ENCODE measurements at regions not wholly inside any gene's neighbourhood (a gene's known extent, or its start where the extent isn't known, plus 50 kb on each side); places are given as distances from the start of the nearest gene placed in this dataset.

DNA sequence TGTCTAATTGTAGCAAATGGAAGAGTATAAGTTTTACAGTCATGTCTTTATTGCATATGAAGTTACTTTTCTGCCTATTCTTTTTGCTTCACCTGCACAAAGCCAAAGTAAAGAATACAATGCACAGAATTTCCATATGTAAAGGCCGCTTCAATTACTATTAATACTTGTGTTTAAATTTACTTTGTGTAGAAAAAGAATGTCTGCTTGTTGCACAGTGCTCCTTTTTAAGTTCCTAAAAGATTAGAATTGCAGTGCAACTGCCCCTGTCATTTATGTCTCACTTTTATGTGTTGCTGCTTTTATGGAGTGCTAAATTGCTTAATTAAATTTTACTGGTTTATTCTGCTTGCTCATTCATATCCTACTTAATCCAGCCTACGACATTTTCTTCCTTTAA is 830.5 kb downstream of the PDHA2 start (continued):
- TF ChIP-seq RELB (IDR thresholded peaks at IDR 0.05; ENCODE audit: low read depth) (no peak), E2F8 (IDR thresholded peaks at IDR 0.05; ENCODE audit: low read depth, partially characterized antibody) (no peak), STAT1 (conservative IDR thresholded peaks at IDR 0.05) (no peak)

GRCh38 chr4:96675416-96675815 is 835.5 kb downstream of the PDHA2 start:
- TF ChIP-seq YBX1 (IDR thresholded peaks at IDR 0.05) (no peak), CBX5 (IDR thresholded peaks at IDR 0.05; ENCODE audit: low read depth) (no peak), POLR2AphosphoS2 (IDR thresholded peaks at IDR 0.05; ENCODE audit: low read depth, low read length) (no peak), RCOR1 (conservative IDR thresholded peaks at IDR 0.05; ENCODE audit: low read depth, low read length) (no peak), SMAD5 (IDR thresholded peaks at IDR 0.05; ENCODE audit: low read depth) (no peak), TAF1 (IDR thresholded peaks at IDR 0.05; ENCODE audit: borderline replicate concordance, low read depth, low read length) (no peak), CHD2 (IDR thresholded peaks at IDR 0.05; ENCODE audit: borderline replicate concordance, low read depth, low read length) (no peak), ZBTB11 (CRISPR knock-in tag; IDR thresholded peaks at IDR 0.05) (no peak), ZNF622 (IDR thresholded peaks at IDR 0.05) (no peak)
- TF ChIP-seq, protein P1, sequence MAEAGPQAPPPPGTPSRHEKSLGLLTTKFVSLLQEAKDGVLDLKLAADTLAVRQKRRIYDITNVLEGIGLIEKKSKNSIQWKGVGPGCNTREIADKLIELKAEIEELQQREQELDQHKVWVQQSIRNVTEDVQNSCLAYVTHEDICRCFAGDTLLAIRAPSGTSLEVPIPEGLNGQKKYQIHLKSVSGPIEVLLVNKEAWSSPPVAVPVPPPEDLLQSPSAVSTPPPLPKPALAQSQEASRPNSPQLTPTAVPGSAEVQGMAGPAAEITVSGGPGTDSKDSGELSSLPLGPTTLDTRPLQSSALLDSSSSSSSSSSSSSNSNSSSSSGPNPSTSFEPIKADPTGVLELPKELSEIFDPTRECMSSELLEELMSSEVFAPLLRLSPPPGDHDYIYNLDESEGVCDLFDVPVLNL (IDR thresholded peaks at IDR 0.05; ENCODE audit: low read depth, low read length), result no peak
- H3K9me3 ChIP-seq (replicated peaks; ENCODE audit: control insufficient read depth, insufficient read depth, low read length), result no peaks in the 10 kb centered on the region
- H3K9ac ChIP-seq (ENCODE audit: control insufficient read depth, insufficient read depth, low read length), result no peak overlapping the region
- H3K79me2 ChIP-seq (ENCODE audit: control insufficient read depth, insufficient read depth, low read length), result no peaks in the 10 kb centered on the region
- no peak overlapping the region for H3K4me2 ChIP-seq (ENCODE audit: control insufficient read depth, insufficient read depth)
- ATAC-seq (no peak), DNase-seq (ENCODE audit: low read depth, low spot score) (no peak), FAIRE-seq (no peak)
- RAD21 ChIA-PET (ENCODE audit: unreplicated experiment), result no interaction called here
- no peak overlapping the region for H3K27ac ChIP-seq (ENCODE audit: control insufficient read depth, insufficient read depth)
- no peak overlapping the region for H3K4me3 ChIP-seq
- no peaks in the 10 kb centered on the region for H4K20me1 ChIP-seq (ENCODE audit: control insufficient read depth, insufficient read depth)
- H3K27me3 ChIP-seq (replicated peaks in 1 of 2; ENCODE audit: control insufficient read depth in 2 of 2, insufficient read depth in 2 of 2, low read length in 1 of 2), result no peaks in the 10 kb centered on the region
- SMC1A ChIA-PET (ENCODE audit: uncharacterized antibody, unreplicated experiment), result no interaction called here
- BruUV-seq (replicated peaks), result no TSS peak
- 0% methylated on average over 1 of the region's 1 CpG for WGBS (ENCODE audit: insufficient coverage, insufficient replicate concordance, low lambda C conversion rate, missing lambda C conversion rate)
- in situ Hi-C loops (cut with MboI), result no loop called here
- H3K36me3 ChIP-seq (ENCODE audit: control insufficient read depth in 2 of 2, insufficient read depth in 2 of 2, low read length in 1 of 2), result no peaks in the 10 kb centered on the region
- POLR2A ChIA-PET, result no interaction called here
- H3K4me1 ChIP-seq (ENCODE audit: control insufficient read depth, insufficient read depth, low read length), result no peaks in the 10 kb centered on the region
- H2AFZ ChIP-seq (ENCODE audit: control insufficient read depth, low read depth, low read length), result no peak overlapping the region
- CTCF ChIA-PET, result no interaction called here
- intact Hi-C loops (cut with micrococcal nuclease; ENCODE audit: unreplicated experiment), result no loop called here

Measured in GM12878 (cell line).